GM23338 (cell line): ENCODE measurements at regions not wholly inside any gene's neighbourhood (a gene's known extent, or its start where the extent isn't known, plus 50 kb on each side); places are given as distances from the start of the nearest gene placed in this dataset.
"Not testable (repeated sequence)": the region's sequence is repeated elsewhere in the genome, so short reads cannot be mapped to it uniquely, and the experiment has no call there.

ENCODE experiments used
- ATAC-seq: fragments of 200-7000 bp; cut with Tn5 transposase; 3 replicates; pipeline ENCODE4 v1.9.1; 2020
- DNase-seq: peaks from one replicate; pipeline ENCODE4 v3.0.0-alpha.2; 2015; ENCODE audit warnings: low spot score
- H2AFZ ChIP-seq: fragments of 200-600 bp; sonication (generic); 2 replicates; pipeline ENCODE4 v1.8.0; 2016; ENCODE audit warnings: antibody characterized with exemption, mild to moderate bottlenecking, moderate library complexity
- H3F3A ChIP-seq: fragments of 200-600 bp; sonication (generic); replicated peaks from 2 replicates; pipeline ENCODE4 v1.8.0; 2017; ENCODE audit warnings: antibody characterized with exemption, mixed run types, low read depth
- H3K27ac ChIP-seq: fragments of 200-600 bp; sonication (generic); 2 replicates; pipeline ENCODE4 v1.6.1; 2016; ENCODE audit warnings: low read depth
- H3K27me3 ChIP-seq: fragments of 200-600 bp; sonication (generic); 2 replicates; pipeline ENCODE4 v1.8.0; 2016; ENCODE audit warnings: mild to moderate bottlenecking, mixed run types, moderate library complexity; ENCODE audit not compliant: insufficient read depth
- H3K36me3 ChIP-seq: fragments of 200-600 bp; sonication (generic); 2 replicates; pipeline ENCODE4 v1.8.0; 2016; ENCODE audit warnings: mild to moderate bottlenecking; ENCODE audit not compliant: insufficient read depth
- H3K4me1 ChIP-seq: fragments of 200-600 bp; sonication (generic); 2 replicates; pipeline ENCODE4 v1.8.0; 2016; ENCODE audit warnings: mild to moderate bottlenecking, moderate library complexity; ENCODE audit not compliant: insufficient read depth
- H3K4me2 ChIP-seq: fragments of 200-600 bp; sonication (generic); 2 replicates; pipeline ENCODE4 v1.7.1; 2017; ENCODE audit warnings: mixed run types
- H3K4me3 ChIP-seq: fragments of 200-600 bp; sonication (generic); 2 replicates; pipeline ENCODE4 v1.6.1; 2016; ENCODE audit warnings: mixed run types
- H3K79me2 ChIP-seq: fragments of 200-600 bp; sonication (generic); replicated peaks from 2 replicates; pipeline ENCODE4 v1.8.0; 2017; ENCODE audit warnings: mild to moderate bottlenecking; ENCODE audit not compliant: insufficient read depth
- H3K9me2 ChIP-seq: fragments of 200-600 bp; sonication (generic); 2 replicates; pipeline ENCODE4 v1.8.0; 2017; ENCODE audit not compliant: insufficient read depth
- H4K20me1 ChIP-seq: fragments of 200-600 bp; sonication (generic); replicated peaks from 2 replicates; pipeline ENCODE4 v1.8.0; 2017; ENCODE audit warnings: mild to moderate bottlenecking; ENCODE audit not compliant: insufficient read depth
- H3K27ac Mint-ChIP-seq: 2 replicates; pipeline ENCODE4 v1.8.0; 2020; ENCODE audit warnings: inconsistent platforms, mild to moderate bottlenecking, moderate library complexity, mixed read lengths
- H3K27me3 Mint-ChIP-seq: 3 replicates; pipeline ENCODE4 v1.8.0; 2022; ENCODE audit warnings: low read depth, mild to moderate bottlenecking, moderate library complexity, mixed read lengths, inconsistent platforms; ENCODE audit not compliant: insufficient read depth, poor library complexity
- H3K36me3 Mint-ChIP-seq: 3 replicates; pipeline ENCODE4 v1.8.0; 2021; ENCODE audit warnings: low read depth, mild to moderate bottlenecking, inconsistent platforms, moderate library complexity, mixed read lengths
- H3K4me1 Mint-ChIP-seq: 3 replicates; pipeline ENCODE4 v1.8.0; 2020; ENCODE audit warnings: mild to moderate bottlenecking, inconsistent platforms, mixed read lengths
- H3K4me3 Mint-ChIP-seq: 3 replicates; pipeline ENCODE4 v1.8.0; 2021; ENCODE audit warnings: moderate library complexity, mild to moderate bottlenecking, inconsistent platforms, mixed read lengths
- H3K9me3 Mint-ChIP-seq: 3 replicates; pipeline ENCODE4 v1.8.0; 2020; ENCODE audit warnings: moderate library complexity, mild to moderate bottlenecking, inconsistent platforms, mixed read lengths
- CREB1 ChIP-seq: fragments of 250-450 bp; sonication (Bioruptor Pico); IDR thresholded peaks from 2 replicates; pipeline ENCODE4 v1.5.0; 2020; ENCODE audit warnings: low read depth, mild to moderate bottlenecking, moderate library complexity
- NANOG ChIP-seq: IDR thresholded peaks from 2 replicates; pipeline ENCODE4 v1.6.1; 2016; ENCODE audit warnings: antibody characterized with exemption, borderline replicate concordance
- ZNF114 ChIP-seq: fragments of 250-450 bp; sonication (Bioruptor Pico); IDR thresholded peaks from 2 replicates; pipeline ENCODE4 v1.5.0; 2020; ENCODE audit warnings: mild to moderate bottlenecking, moderate library complexity
- TF ChIP-seq, protein P1 (sequence below), 2 experiments: fragments of 200-600 bp in 1 of 2; sonication (generic) in 1 of 2; conservative IDR thresholded peaks; 2 replicates each; pipeline versions ENCODE4 v1.5.1 to v1.6.1; 2016 to 2017; ENCODE audit warnings: antibody characterized with exemption in 2 of 2, low read depth in 2 of 2, mild to moderate bottlenecking in 2 of 2, moderate library complexity in 1 of 2
- TF ChIP-seq, protein P2 (sequence below): fragments of 250-450 bp; sonication (Bioruptor Pico); IDR thresholded peaks from 2 replicates; pipeline ENCODE4 v1.5.0; 2020; ENCODE audit warnings: mild to moderate bottlenecking, moderate library complexity

DNA sequence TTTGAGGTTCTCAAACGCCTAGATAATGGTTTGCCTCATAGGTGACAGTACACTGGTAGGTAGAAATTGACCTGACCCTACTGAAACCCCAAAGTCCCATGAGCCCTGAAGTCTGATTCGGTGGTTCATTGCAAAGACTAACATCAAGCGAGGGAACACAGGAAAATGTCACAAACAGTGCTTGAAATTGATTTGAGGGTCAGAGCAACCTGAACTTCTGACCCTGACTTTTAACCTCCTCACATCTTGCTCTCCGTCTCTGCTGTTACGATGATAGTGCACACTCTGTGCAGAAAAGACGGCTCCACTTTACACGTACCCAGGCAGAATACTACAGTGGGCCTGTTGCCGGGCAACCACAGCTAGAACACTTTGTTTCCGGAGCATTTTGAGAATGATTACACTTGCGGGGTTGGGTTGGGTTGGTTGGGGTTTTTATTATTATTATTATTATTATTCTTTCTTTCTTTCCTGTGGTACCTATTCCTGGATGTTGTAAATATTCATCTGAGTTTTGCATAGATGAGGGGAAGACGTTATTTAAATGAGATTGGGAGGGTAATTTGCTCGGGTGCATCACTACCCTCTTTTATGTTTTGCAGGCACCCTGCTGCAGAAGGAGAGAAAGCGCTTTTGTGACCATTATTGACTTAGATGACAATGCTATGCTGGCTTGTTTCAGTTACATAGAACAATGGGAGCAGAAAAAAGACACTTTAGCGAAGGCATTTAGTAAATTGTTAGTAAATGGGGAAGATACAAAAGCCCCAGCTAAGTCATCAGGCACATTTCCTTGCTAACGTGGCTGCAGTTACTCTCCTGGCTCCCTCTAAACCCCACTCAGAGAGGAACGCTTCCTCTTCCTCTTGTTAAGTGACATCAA lies 438.1 kb upstream of the NRP1 start:
- peak overlapping the region; percentile 94 for H3K27ac ChIP-seq
- no peaks in the 10 kb centered on the region for H3K79me2 ChIP-seq
- H3F3A ChIP-seq = peaks cover 15% of the 10 kb centered on the region; the same call in 1 of the 2 replicates
- H3K4me3 ChIP-seq = no peak overlapping the region
- H3K9me2 ChIP-seq = peaks cover 32% of the 10 kb centered on the region
- TF ChIP-seq ZNF114 (CRISPR knock-in tag) = no peak
- TF ChIP-seq NANOG = peak; percentile 86
- TF ChIP-seq CREB1 = peak; percentile 35; the same call in 1 of the 2 replicates
- TF ChIP-seq, protein P1, sequence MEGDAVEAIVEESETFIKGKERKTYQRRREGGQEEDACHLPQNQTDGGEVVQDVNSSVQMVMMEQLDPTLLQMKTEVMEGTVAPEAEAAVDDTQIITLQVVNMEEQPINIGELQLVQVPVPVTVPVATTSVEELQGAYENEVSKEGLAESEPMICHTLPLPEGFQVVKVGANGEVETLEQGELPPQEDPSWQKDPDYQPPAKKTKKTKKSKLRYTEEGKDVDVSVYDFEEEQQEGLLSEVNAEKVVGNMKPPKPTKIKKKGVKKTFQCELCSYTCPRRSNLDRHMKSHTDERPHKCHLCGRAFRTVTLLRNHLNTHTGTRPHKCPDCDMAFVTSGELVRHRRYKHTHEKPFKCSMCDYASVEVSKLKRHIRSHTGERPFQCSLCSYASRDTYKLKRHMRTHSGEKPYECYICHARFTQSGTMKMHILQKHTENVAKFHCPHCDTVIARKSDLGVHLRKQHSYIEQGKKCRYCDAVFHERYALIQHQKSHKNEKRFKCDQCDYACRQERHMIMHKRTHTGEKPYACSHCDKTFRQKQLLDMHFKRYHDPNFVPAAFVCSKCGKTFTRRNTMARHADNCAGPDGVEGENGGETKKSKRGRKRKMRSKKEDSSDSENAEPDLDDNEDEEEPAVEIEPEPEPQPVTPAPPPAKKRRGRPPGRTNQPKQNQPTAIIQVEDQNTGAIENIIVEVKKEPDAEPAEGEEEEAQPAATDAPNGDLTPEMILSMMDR (conservative IDR thresholded peaks at IDR 0.05; ENCODE audit: low read depth in 2 of 2) = no peak
- TF ChIP-seq, protein P2, sequence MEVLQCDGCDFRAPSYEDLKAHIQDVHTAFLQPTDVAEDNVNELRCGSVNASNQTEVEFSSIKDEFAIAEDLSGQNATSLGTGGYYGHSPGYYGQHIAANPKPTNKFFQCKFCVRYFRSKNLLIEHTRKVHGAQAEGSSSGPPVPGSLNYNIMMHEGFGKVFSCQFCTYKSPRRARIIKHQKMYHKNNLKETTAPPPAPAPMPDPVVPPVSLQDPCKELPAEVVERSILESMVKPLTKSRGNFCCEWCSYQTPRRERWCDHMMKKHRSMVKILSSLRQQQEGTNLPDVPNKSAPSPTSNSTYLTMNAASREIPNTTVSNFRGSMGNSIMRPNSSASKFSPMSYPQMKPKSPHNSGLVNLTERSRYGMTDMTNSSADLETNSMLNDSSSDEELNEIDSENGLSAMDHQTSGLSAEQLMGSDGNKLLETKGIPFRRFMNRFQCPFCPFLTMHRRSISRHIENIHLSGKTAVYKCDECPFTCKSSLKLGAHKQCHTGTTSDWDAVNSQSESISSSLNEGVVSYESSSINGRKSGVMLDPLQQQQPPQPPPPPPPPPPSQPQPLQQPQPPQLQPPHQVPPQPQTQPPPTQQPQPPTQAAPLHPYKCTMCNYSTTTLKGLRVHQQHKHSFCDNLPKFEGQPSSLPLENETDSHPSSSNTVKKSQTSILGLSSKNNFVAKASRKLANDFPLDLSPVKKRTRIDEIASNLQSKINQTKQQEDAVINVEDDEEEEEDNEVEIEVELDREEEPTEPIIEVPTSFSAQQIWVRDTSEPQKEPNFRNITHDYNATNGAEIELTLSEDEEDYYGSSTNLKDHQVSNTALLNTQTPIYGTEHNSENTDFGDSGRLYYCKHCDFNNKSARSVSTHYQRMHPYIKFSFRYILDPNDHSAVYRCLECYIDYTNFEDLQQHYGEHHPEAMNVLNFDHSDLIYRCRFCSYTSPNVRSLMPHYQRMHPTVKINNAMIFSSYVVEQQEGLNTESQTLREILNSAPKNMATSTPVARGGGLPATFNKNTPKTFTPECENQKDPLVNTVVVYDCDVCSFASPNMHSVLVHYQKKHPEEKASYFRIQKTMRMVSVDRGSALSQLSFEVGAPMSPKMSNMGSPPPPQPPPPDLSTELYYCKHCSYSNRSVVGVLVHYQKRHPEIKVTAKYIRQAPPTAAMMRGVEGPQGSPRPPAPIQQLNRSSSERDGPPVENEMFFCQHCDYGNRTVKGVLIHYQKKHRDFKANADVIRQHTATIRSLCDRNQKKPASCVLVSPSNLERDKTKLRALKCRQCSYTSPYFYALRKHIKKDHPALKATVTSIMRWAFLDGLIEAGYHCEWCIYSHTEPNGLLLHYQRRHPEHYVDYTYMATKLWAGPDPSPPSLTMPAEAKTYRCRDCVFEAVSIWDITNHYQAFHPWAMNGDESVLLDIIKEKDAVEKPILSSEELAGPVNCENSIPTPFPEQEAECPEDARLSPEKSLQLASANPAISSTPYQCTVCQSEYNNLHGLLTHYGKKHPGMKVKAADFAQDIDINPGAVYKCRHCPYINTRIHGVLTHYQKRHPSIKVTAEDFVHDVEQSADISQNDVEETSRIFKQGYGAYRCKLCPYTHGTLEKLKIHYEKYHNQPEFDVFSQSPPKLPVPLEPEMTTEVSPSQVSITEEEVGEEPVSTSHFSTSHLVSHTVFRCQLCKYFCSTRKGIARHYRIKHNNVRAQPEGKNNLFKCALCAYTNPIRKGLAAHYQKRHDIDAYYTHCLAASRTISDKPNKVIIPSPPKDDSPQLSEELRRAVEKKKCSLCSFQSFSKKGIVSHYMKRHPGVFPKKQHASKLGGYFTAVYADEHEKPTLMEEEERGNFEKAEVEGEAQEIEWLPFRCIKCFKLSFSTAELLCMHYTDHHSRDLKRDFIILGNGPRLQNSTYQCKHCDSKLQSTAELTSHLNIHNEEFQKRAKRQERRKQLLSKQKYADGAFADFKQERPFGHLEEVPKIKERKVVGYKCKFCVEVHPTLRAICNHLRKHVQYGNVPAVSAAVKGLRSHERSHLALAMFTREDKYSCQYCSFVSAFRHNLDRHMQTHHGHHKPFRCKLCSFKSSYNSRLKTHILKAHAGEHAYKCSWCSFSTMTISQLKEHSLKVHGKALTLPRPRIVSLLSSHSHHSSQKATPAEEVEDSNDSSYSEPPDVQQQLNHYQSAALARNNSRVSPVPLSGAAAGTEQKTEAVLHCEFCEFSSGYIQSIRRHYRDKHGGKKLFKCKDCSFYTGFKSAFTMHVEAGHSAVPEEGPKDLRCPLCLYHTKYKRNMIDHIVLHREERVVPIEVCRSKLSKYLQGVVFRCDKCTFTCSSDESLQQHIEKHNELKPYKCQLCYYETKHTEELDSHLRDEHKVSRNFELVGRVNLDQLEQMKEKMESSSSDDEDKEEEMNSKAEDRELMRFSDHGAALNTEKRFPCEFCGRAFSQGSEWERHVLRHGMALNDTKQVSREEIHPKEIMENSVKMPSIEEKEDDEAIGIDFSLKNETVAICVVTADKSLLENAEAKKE (CRISPR knock-in tag) = no peak
- ATAC-seq = peak; percentile 84
- Mint-ChIP-seq H3K36me3 (no peaks in the 10 kb centered on the region; the same call in 2 of the 3 replicates), H3K9me3 (no peaks in the 10 kb centered on the region), H3K27me3 (peaks cover 3% of the 10 kb centered on the region), H3K27ac (peak overlapping the region; percentile 53), H3K4me1 (peaks cover 26% of the 10 kb centered on the region), H3K4me3 (no peak overlapping the region)
- peak overlapping the region; percentile 45; the same call in 1 of the 2 replicates for H3K4me2 ChIP-seq
- no peak overlapping the region for H2AFZ ChIP-seq
- no peaks in the 10 kb centered on the region for H4K20me1 ChIP-seq
- DNase-seq = peak; percentile 80
- no peaks in the 10 kb centered on the region for H3K27me3 ChIP-seq
- H3K36me3 ChIP-seq = no peaks in the 10 kb centered on the region
- H3K4me1 ChIP-seq = peaks cover 26% of the 10 kb centered on the region

DNA sequence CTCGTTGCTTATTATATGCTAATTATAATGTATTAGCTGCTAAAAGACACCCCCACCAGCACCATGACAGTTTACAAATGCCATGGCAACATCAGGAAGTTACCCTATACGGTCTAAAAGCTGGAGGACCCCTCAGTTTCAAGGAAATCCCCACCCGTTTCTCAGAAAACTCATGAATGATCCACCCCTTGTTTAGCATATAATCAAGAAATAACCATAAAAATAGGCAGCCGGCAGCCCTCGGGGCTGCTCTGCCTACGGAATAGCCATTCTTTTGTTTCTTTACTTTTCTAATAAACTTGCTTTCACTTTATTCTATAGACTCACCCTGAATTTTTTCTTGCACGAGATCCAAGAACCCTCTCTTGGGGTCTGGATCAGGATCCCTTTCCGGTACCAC lies 437.4 kb upstream of the NRP1 start:
- not testable (repeated sequence) for ATAC-seq, H3K4me3 ChIP-seq, H3K9me3 Mint-ChIP-seq, H3K36me3 Mint-ChIP-seq, H3K79me2 ChIP-seq, H4K20me1 ChIP-seq, H2AFZ ChIP-seq, DNase-seq, H3K27me3 ChIP-seq, H3K27me3 Mint-ChIP-seq, H3K4me3 Mint-ChIP-seq, H3K36me3 ChIP-seq
- Histone ChIP-seq H3K27ac (peak overlapping the region; percentile 94), H3K4me2 (peak overlapping the region; percentile 45), H3K9me2 (peaks cover 38% of the 10 kb centered on the region), H3F3A (peaks cover 15% of the 10 kb centered on the region; the same call in 1 of the 2 replicates), H3K4me1 (peaks cover 26% of the 10 kb centered on the region)
- peaks cover 26% of the 10 kb centered on the region for H3K4me1 Mint-ChIP-seq
- H3K27ac Mint-ChIP-seq = peak overlapping the region; percentile 53; the same call in 1 of the 2 replicates
